ENCODE measurements at regions not wholly inside any gene's neighbourhood (a gene's known extent, or its start where the extent isn't known, plus 50 kb on each side); places are given as distances from the start of the nearest gene placed in this dataset.

GRCh38 chr14:98510392-98510791, 761.6 kb downstream of the BCL11B start:
- FAIRE-seq, result no peak
- no peaks in the 10 kb centered on the region for H3K27me3 ChIP-seq (ENCODE audit: control insufficient read depth in 3 of 3, insufficient read depth in 3 of 3, low read length in 3 of 3)

GRCh38 chr14:98512501-98513251, 759.3 kb downstream of the BCL11B start:
- H3K36me3 ChIP-seq (ENCODE audit: control insufficient read depth in 3 of 3, insufficient read depth in 2 of 3, low read depth in 1 of 3, low read length in 3 of 3), result no peaks in the 10 kb centered on the region
- no peak overlapping the region for H3K4me3 ChIP-seq (ENCODE audit: low read depth in 1 of 3, low read length in 3 of 3)
- no peaks in the 10 kb centered on the region for H3K9me3 ChIP-seq (ENCODE audit: control insufficient read depth in 2 of 2, insufficient read depth in 1 of 2, low read depth in 1 of 2, low read length in 1 of 2)
- no peaks in the 10 kb centered on the region for H3K27me3 ChIP-seq (ENCODE audit: control insufficient read depth in 3 of 3, insufficient read depth in 3 of 3, low read length in 3 of 3)
- 30 to 34% (median 32%) methylated on average over 10 of the region's 10 CpGs for WGBS, 3 donors
- no peak overlapping the region for H3K27ac ChIP-seq (ENCODE audit: low read depth in 1 of 3, low read length in 2 of 3)
- DNase-seq (no peak), FAIRE-seq (no peak)
- H3K4me1 ChIP-seq (ENCODE audit: control insufficient read depth in 3 of 3, insufficient read depth in 2 of 3, low read depth in 1 of 3, low read length in 2 of 3), result no peaks in the 10 kb centered on the region

More at GRCh38 chr14:98510392-98510791, 761.6 kb downstream of the BCL11B start:
- Histone ChIP-seq H3K36me3 (ENCODE audit: control insufficient read depth in 3 of 3, insufficient read depth in 2 of 3, low read depth in 1 of 3, low read length in 3 of 3) (no peaks in the 10 kb centered on the region), H3K4me3 (ENCODE audit: low read depth in 1 of 3, low read length in 3 of 3) (no peak overlapping the region), H3K4me1 (ENCODE audit: control insufficient read depth in 3 of 3, insufficient read depth in 2 of 3, low read depth in 1 of 3, low read length in 2 of 3) (no peaks in the 10 kb centered on the region), H3K9me3 (ENCODE audit: control insufficient read depth in 2 of 2, insufficient read depth in 1 of 2, low read depth in 1 of 2, low read length in 1 of 2) (no peaks in the 10 kb centered on the region), H3K27ac (ENCODE audit: low read depth in 1 of 3, low read length in 2 of 3) (no peak overlapping the region)
- no peak for DNase-seq
- 62 to 84% (median 73%) methylated on average over 3 of the region's 3 CpGs for WGBS, 3 donors

GRCh38 chr14:98513558-98513957, 758.4 kb downstream of the BCL11B start:
- Histone ChIP-seq H3K4me1 (ENCODE audit: control insufficient read depth in 3 of 3, insufficient read depth in 2 of 3, low read depth in 1 of 3, low read length in 2 of 3) (no peaks in the 10 kb centered on the region), H3K27me3 (ENCODE audit: control insufficient read depth in 3 of 3, insufficient read depth in 3 of 3, low read length in 3 of 3) (no peaks in the 10 kb centered on the region), H3K4me3 (ENCODE audit: low read depth in 1 of 3, low read length in 3 of 3) (no peak overlapping the region), H3K36me3 (ENCODE audit: control insufficient read depth in 3 of 3, insufficient read depth in 2 of 3, low read depth in 1 of 3, low read length in 3 of 3) (no peaks in the 10 kb centered on the region), H3K9me3 (ENCODE audit: control insufficient read depth in 2 of 2, insufficient read depth in 1 of 2, low read depth in 1 of 2, low read length in 1 of 2) (no peaks in the 10 kb centered on the region), H3K27ac (ENCODE audit: low read depth in 1 of 3, low read length in 2 of 3) (no peak overlapping the region)
- no peak for FAIRE-seq
- WGBS, 3 donors, result 78 to 92% (median 84%) methylated on average over 3 of the region's 3 CpGs
- no peak for DNase-seq

- FAIRE-seq, result no peak
- no peak overlapping the region for H3K27ac ChIP-seq (ENCODE audit: low read depth in 1 of 3, low read length in 2 of 3)
- DNase-seq, result no peak
- no peaks in the 10 kb centered on the region for H3K4me1 ChIP-seq (ENCODE audit: control insufficient read depth in 3 of 3, insufficient read depth in 2 of 3, low read depth in 1 of 3, low read length in 2 of 3)
- H3K27me3 ChIP-seq (ENCODE audit: control insufficient read depth in 3 of 3, insufficient read depth in 3 of 3, low read length in 3 of 3), result no peaks in the 10 kb centered on the region
- H3K36me3 ChIP-seq (ENCODE audit: control insufficient read depth in 3 of 3, insufficient read depth in 2 of 3, low read depth in 1 of 3, low read length in 3 of 3), result no peaks in the 10 kb centered on the region
- H3K9me3 ChIP-seq (ENCODE audit: control insufficient read depth in 2 of 2, insufficient read depth in 1 of 2, low read depth in 1 of 2, low read length in 1 of 2), result no peaks in the 10 kb centered on the region
- H3K4me3 ChIP-seq (ENCODE audit: low read depth in 1 of 3, low read length in 3 of 3), result no peak overlapping the region
These were observed 758.0 kb downstream of the BCL11B start for GRCh38 chr14:98514016-98514415.

- Histone ChIP-seq H3K27me3 (ENCODE audit: control insufficient read depth in 3 of 3, insufficient read depth in 3 of 3, low read length in 3 of 3) (no peaks in the 10 kb centered on the region), H3K9me3 (ENCODE audit: control insufficient read depth in 2 of 2, insufficient read depth in 1 of 2, low read depth in 1 of 2, low read length in 1 of 2) (no peaks in the 10 kb centered on the region), H3K4me3 (ENCODE audit: low read depth in 1 of 3, low read length in 3 of 3) (no peak overlapping the region), H3K4me1 (ENCODE audit: control insufficient read depth in 3 of 3, insufficient read depth in 2 of 3, low read depth in 1 of 3, low read length in 2 of 3) (no peaks in the 10 kb centered on the region), H3K27ac (ENCODE audit: low read depth in 1 of 3, low read length in 2 of 3) (no peak overlapping the region), H3K36me3 (ENCODE audit: control insufficient read depth in 3 of 3, insufficient read depth in 2 of 3, low read depth in 1 of 3, low read length in 3 of 3) (no peaks in the 10 kb centered on the region)
- FAIRE-seq, result no peak
- DNase-seq, result no peak
- WGBS, 3 donors, result 68 to 87% (median 83%) methylated on average over 3 of the region's 3 CpGs
These were observed 735.7 kb downstream of the BCL11B start for GRCh38 chr14:98536256-98536655.

- H3K4me3 ChIP-seq (ENCODE audit: low read depth in 1 of 3, low read length in 3 of 3), result no peak overlapping the region
- H3K9me3 ChIP-seq (ENCODE audit: control insufficient read depth in 2 of 2, insufficient read depth in 1 of 2, low read depth in 1 of 2, low read length in 1 of 2), result no peaks in the 10 kb centered on the region
- FAIRE-seq, result no peak
- H3K36me3 ChIP-seq (ENCODE audit: control insufficient read depth in 3 of 3, insufficient read depth in 2 of 3, low read depth in 1 of 3, low read length in 3 of 3), result no peaks in the 10 kb centered on the region
- no peak for DNase-seq
- 72 to 85% (median 81%) methylated on average over 10 of the region's 10 CpGs for WGBS, 3 donors
- no peaks in the 10 kb centered on the region for H3K27me3 ChIP-seq (ENCODE audit: control insufficient read depth in 3 of 3, insufficient read depth in 3 of 3, low read length in 3 of 3)
- H3K27ac ChIP-seq (ENCODE audit: low read depth in 1 of 3, low read length in 2 of 3), result no peak overlapping the region
- no peaks in the 10 kb centered on the region for H3K4me1 ChIP-seq (ENCODE audit: control insufficient read depth in 3 of 3, insufficient read depth in 2 of 3, low read depth in 1 of 3, low read length in 2 of 3)
These were observed 729.7 kb downstream of the BCL11B start for GRCh38 chr14:98542316-98542715.

GRCh38 chr14:98543074-98543473, 728.9 kb downstream of the BCL11B start:
- no peaks in the 10 kb centered on the region for H3K27me3 ChIP-seq (ENCODE audit: control insufficient read depth in 3 of 3, insufficient read depth in 3 of 3, low read length in 3 of 3)
- H3K9me3 ChIP-seq (ENCODE audit: control insufficient read depth in 2 of 2, insufficient read depth in 1 of 2, low read depth in 1 of 2, low read length in 1 of 2), result no peaks in the 10 kb centered on the region
- no peaks in the 10 kb centered on the region for H3K4me1 ChIP-seq (ENCODE audit: control insufficient read depth in 3 of 3, insufficient read depth in 2 of 3, low read depth in 1 of 3, low read length in 2 of 3)
- H3K36me3 ChIP-seq (ENCODE audit: control insufficient read depth in 3 of 3, insufficient read depth in 2 of 3, low read depth in 1 of 3, low read length in 3 of 3), result no peaks in the 10 kb centered on the region
- H3K27ac ChIP-seq (ENCODE audit: low read depth in 1 of 3, low read length in 2 of 3), result no peak overlapping the region
- 33 to 41% (median 36%) methylated on average over 2 of the region's 2 CpGs for WGBS, 3 donors
- no peak for FAIRE-seq
- H3K4me3 ChIP-seq (ENCODE audit: low read depth in 1 of 3, low read length in 3 of 3), result no peak overlapping the region
- no peak for DNase-seq

GRCh38 chr14:98544174-98544573, 727.8 kb downstream of the BCL11B start:
- FAIRE-seq (no peak), DNase-seq (no peak)
- H3K9me3 ChIP-seq (ENCODE audit: control insufficient read depth in 2 of 2, insufficient read depth in 1 of 2, low read depth in 1 of 2, low read length in 1 of 2), result no peaks in the 10 kb centered on the region
- 45 to 64% (median 47%) methylated on average over 4 of the region's 4 CpGs for WGBS, 3 donors
- H3K36me3 ChIP-seq (ENCODE audit: control insufficient read depth in 3 of 3, insufficient read depth in 2 of 3, low read depth in 1 of 3, low read length in 3 of 3), result no peaks in the 10 kb centered on the region
- no peak overlapping the region for H3K27ac ChIP-seq (ENCODE audit: low read depth in 1 of 3, low read length in 2 of 3)
- no peaks in the 10 kb centered on the region for H3K4me1 ChIP-seq (ENCODE audit: control insufficient read depth in 3 of 3, insufficient read depth in 2 of 3, low read depth in 1 of 3, low read length in 2 of 3)
- no peak overlapping the region for H3K4me3 ChIP-seq (ENCODE audit: low read depth in 1 of 3, low read length in 3 of 3)
- H3K27me3 ChIP-seq (ENCODE audit: control insufficient read depth in 3 of 3, insufficient read depth in 3 of 3, low read length in 3 of 3), result no peaks in the 10 kb centered on the region

- Histone ChIP-seq H3K4me1 (ENCODE audit: control insufficient read depth in 3 of 3, insufficient read depth in 2 of 3, low read depth in 1 of 3, low read length in 2 of 3) (no peaks in the 10 kb centered on the region), H3K27me3 (ENCODE audit: control insufficient read depth in 3 of 3, insufficient read depth in 3 of 3, low read length in 3 of 3) (no peaks in the 10 kb centered on the region), H3K4me3 (ENCODE audit: low read depth in 1 of 3, low read length in 3 of 3) (no peak overlapping the region), H3K9me3 (ENCODE audit: control insufficient read depth in 2 of 2, insufficient read depth in 1 of 2, low read depth in 1 of 2, low read length in 1 of 2) (no peaks in the 10 kb centered on the region), H3K36me3 (ENCODE audit: control insufficient read depth in 3 of 3, insufficient read depth in 2 of 3, low read depth in 1 of 3, low read length in 3 of 3) (no peaks in the 10 kb centered on the region), H3K27ac (ENCODE audit: low read depth in 1 of 3, low read length in 2 of 3) (no peak overlapping the region)
- DNase-seq, result no peak
- FAIRE-seq, result no peak
These were observed 726.8 kb downstream of the BCL11B start for GRCh38 chr14:98545181-98545580.
